Right renal pelvis (tissue), 4 donors: ENCODE measurements at regions not wholly inside any gene's neighbourhood (a gene's known extent, or its start where the extent isn't known, plus 50 kb on each side); places are given as distances from the start of the nearest gene placed in this dataset.
"Not testable (repeated sequence)": the region's sequence is repeated elsewhere in the genome, so short reads cannot be mapped to it uniquely, and the experiment has no call there.

Source experiments
- DNase-seq, 4 donors: peaks; one replicate each; pipeline ENCODE4 v3.0.0-alpha.2; 2013; ENCODE audit warnings: low read depth in 4 of 4, low spot score in 3 of 4, missing footprints in 1 of 4

DNA sequence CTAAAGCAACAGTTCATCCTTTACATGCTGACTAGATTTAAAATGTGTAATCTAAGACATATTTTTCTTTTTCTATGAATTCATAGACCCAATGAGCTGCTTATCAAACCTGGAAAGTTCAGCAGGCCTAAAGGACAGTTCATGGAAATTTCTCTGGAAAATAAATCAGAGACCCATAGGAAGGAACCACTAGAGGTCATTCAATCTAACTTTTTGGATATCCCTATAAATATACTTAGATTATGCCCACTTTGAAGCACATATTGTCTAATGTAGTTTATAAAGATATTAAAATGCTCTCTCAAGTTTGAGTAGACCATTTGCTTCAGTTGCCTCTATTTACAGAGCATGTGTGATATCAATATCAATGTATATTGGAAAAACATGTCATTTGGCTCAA lies 473.0 kb downstream of the FAT4 start:
- no peak for DNase-seq

DNA sequence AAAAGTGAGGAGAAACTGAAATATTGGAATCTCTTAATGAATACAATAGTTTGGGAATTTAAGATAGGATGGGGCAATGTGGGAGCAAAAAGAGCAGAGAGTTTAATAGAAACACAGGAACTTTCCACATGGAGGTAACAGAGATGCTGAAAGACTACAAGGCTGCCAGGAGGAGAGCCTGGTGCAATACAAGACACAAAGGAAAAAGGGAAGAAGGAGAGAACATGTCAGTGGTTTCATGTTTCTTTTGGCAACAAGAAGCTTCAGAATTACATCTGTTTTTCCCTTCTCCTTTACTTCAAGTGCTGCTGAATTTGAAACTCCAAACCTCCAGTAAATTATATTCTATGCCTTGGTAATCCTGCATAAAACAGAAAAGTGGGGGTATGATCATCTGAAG lies 474.3 kb downstream of the FAT4 start:
- no peak for DNase-seq

DNA sequence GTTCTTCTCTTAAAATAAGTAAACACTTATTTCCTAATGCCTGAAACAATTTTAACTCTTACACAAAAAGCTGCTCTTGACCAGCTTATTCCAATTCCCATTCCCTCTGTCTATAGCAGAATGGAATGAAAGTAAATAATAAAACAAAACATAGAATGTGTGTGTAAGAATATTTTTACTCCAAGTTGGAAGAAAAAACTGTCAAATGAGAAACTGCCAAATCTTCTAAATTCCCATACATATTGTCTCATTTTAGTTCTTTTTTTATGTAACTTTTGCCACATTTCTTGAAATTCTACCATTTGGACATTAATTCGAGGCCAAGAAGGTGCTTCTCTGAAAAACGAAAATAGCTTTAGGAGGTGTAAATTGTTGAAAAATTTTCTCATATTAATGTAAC lies 477.1 kb downstream of the FAT4 start:
- DNase-seq = no peak

DNA sequence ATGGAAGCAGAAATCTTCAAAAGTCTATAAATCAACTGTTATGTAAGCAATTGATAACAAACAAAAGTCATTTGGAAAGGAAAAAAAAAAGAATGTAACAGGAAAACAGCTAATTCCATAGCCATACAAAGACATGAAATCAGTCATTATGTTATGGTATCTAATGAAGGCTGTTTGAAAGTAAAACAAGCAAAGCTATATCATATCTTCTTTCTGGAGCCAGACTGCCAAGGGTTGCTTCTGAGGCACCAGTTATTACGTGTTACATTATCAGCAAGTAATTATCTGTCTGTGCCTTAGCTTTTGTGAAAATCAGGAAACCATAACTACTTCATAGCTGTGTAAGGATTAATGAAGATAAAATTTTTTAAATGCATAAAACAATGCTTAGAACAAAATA lies 480.2 kb downstream of the FAT4 start:
- no peak for DNase-seq

DNA sequence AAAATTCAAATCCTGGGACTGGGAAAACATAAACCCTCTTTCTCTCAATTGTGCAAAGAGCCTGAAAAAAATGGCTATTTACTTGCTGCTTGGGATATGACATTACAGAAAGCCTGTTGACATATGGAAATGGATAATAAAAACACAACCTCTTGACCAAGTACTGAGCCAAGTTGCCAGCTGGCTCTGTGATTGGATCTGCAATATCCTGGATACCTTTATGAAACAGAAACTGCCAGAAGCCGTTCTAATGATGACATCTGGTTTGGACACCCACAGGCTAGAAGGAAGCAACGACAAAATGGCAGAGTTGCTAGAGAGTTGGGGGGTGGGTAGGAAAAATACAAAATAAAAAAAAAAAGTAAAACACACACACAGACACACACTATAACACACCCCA lies 481.4 kb downstream of the FAT4 start:
- no peak for DNase-seq

DNA sequence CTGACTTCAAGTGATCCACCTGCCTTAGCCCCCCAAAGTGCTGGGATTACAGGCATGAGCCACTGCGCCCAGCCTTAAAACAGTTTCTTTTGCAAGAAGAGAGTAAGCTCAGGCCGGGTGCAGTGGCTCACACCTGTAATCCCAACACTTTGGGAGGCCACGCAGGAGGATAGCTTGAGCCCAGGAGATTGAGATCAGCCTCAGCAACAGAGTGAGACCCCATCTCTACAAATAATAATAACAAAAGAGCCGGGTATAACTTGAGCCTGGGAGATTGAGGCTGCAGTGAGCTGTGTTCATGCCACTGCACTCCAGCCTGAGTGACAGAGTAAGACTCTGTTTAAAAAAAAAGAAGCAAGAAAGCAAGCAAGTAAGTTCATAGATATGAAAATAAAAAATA lies 482.9 kb downstream of the FAT4 start:
- not testable (repeated sequence) for DNase-seq

DNA sequence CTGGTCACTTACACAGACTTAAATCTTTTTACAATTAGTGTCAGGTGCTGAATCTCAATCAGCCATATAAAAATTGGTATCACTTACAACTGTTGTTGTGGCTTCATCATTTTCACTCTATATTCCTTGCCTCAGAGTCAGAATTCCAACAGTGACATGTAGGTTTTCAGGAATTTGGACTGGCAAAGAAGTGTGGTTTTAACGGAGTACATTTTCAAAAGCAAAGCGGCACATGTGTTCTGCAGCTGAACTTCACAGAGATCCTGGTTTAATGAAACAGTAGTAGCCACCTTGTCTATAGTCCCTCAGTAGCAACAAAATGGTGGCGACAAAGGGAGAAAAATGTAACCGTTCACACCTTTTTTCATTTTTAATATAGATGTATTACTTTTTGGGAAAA lies 486.6 kb downstream of the FAT4 start:
- no peak for DNase-seq

DNA sequence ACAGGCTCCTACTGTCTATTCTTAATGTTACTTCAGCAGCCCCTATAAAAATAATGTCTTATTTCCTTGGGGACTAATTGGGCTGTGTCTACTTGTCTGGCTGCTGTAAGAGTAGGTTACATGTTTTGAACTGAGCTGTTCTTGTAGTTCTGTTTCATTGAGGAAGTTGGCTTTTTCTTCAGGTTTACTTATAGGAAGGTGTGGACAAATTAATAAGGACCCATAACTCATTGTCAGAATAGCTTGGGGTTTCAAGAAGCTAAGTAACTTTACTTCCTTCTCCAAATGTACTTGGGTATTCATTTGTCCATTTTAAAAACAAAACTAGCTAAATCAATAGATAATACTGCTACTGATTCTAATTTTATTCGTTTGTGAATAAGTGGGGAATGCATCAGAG lies 487.2 kb downstream of the FAT4 start:
- DNase-seq = no peak

DNA sequence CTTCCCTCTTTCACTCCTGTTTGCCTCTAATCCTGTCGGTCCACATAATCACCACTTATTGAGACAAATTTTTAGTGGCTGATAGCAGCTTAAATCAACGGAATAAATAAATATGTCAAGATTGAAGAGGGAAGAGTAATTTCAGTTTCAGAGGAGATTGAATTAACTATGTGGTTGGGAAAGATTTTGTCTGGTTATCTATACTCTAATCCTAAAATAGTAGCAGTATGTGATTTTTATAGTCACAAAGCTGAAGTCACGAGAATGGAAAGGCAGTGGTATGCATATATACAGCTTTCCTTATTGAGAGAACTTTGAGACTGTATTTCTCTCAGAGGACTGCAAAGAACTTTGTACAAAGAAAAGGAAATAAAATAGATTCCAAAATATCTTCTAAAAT lies 493.3 kb downstream of the FAT4 start:
- no peak for DNase-seq

DNA sequence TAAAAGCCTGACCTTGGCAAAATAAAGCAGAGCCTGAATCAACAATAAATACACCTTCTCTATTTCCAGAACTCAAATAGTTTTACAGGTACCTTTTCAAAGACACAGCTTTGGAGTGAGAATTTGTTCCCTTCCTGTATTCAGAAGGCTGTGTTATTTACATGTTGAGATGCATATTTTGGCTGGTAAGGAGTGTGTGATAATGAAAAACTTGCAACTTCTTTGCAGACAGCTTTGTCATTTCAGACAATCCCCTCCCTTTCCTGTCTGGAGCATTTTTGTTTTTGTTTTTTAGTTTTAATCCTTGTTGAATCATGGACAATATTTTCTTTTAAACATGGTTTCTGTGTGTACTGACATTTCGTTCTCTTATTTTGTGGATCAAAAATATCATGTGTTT lies 493.8 kb downstream of the FAT4 start:
- DNase-seq = no peak

DNA sequence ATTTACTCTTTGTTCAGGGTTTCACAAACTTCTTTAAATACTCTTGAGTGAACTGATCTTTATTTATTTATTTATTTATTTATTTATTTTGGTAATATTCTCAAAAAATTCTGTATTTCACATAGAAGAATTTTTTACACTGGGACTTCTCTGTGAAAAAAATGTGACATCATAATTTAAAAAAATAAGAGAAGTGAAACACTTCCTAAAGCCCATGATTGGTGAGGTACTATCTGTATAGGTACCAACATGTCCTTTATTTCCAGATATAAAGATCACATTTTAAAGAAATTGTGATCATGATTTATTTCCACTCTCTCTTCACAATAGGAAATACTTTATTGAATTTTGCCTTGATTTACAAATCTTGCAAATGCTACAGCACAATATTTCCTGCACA lies 497.1 kb downstream of the FAT4 start:
- no peak for DNase-seq

DNA sequence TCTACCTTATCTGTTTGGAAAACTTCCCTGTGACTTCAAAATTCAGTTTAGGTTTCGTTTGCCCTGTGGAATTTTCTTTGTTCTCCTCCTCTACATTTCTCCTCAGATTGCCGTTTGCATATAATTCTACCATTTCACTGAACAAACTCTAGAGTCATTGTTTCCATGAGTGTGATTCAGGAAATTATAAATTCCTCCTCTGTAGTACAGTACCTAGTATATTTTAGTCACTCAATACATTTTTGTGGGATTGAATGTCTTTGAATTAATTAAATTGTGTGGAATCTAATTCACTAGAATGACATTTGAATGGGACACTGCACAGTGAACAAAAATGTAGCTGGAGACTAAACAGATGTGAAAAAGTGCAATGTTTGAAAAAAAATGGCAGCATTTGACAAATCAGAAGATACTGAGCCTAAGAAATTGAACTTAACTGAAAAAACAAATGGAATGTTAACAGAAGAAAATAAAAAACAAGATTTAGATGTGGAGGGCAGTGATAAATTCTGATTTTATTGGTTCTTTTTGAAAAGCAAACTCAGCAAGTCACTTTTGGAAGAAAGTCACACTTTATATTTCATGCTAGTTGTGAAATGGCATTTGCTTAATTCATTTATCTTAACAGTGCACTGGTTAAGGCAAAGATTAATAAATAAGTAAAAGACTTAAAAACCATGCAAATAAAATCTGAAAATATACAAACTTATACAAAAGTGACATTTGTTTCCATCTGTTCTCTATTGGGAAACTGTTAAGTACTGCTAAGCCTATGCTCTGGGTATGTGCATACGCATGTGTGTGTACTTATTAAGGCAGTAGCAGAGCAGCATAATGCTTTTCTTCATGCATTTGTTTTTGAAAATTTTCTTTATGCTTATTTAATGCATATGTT lies 512.3 kb downstream of the FAT4 start:
- peak in 2 of 4 donors; percentile 29 to 30 for DNase-seq

DNA sequence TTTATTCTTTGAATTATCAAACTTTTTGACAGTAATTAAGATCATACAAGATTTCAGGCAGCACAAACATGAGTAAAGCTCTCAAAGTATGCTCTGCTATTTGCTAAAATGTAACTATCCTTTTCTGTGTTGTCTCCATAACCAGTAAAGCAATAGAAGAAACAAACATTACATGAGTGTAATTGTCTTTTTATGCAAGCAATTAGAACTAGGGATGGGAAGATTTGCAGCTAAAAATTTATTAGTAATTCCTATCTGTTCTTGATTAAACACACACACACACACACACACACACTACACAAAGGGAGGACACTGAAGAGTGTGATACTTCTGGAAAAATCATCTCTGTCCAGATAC lies 512.9 kb downstream of the FAT4 start:
- no peak for DNase-seq

DNA sequence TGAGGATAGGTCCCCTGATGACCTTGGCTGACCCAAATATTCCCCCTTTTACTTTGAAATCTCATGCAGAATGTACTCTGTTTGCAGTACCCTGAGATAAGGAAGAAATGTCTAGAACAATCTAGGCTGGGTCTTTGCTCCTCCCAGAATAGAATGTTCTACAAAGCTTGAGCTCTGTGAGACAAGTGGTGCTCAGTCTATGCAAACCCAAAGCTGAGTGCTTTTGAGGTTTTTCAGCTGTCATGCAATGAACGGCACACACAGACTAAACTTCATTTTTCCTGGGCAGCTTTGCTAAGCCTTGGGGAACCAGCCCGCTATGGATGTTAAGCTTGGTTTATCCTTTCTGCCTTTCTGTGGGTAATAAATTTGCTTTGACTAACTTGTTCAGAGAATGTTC lies 513.6 kb downstream of the FAT4 start:
- no peak for DNase-seq

DNA sequence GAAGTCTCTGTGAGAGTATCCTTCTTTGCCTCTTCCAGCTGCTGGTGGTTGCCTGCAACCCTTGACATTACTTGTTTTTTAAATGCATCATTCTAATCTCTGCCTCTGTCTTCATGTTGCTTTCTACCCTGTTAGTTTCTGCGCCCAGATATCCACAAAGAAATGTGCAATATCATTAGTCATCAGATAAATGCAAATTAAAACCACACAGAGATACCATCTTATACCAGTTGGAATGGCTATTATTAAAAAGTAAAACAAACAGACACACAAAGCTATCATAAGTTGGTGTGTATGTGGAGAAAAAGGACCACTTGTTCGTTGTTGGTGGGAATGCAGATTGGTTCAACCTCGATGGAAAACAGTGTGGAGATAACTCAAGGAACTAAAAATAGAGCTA lies 517.4 kb downstream of the FAT4 start:
- no peak for DNase-seq

DNA sequence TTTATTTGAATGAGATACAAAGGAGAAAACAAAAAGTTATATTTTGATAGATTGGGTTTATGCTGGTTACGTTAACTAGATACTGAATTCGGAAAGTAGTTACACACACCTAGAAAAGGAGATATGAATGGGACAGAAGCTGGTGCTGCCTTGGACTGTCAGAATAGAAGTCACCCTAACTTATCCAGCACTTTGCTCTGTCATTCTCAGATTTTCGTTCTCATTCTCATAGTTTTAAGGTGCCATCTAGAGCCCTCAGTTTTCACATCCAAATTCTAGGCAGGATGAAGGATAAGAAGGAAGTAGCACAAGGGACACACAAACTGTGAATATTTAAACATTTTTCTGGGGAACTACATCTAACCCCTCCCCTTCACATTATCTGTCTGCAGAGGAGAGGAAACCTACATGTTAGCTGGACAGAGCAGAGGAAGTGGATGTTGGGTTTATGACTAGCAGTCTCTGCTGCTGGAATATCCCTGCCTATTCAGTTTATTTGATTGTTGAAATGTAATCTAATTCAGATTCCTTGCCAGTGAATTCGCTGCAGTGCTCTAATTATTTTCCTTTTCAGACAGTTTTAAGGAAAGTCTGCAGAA lies 521.9 kb downstream of the FAT4 start:
- DNase-seq = no peak

DNA sequence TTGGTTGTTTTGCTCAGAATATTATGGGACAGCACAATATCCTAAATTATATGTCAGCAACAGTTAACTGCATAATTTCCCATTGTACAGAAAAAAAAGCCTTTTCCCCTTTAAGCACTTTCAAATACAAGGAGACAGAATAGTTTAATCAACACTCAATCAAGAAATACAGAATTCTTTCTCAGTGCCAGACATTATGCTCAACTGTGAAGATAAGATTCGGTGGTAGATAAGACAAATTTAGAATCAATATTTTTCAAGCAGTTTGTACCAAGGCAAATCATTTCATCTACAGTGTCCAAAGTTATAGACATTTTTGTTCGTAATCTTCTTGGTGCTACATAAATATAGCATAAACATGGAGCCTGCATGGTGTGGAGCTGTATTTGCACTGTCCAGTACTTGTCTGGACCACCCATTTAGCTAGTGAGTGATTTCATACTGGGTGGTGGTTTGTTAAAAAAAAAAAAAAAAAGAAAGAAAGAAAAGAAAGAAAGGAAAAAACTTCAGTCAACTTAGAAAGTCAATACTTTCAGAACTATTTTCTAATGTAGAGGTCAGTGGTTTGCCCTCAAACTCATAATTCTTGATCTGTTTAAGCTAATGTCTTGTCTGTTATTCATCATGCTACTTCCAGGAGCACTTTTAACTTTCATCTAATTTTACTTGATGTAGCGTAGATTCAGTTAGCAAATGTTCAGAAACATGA lies 522.9 kb downstream of the FAT4 start:
- no peak for DNase-seq

DNA sequence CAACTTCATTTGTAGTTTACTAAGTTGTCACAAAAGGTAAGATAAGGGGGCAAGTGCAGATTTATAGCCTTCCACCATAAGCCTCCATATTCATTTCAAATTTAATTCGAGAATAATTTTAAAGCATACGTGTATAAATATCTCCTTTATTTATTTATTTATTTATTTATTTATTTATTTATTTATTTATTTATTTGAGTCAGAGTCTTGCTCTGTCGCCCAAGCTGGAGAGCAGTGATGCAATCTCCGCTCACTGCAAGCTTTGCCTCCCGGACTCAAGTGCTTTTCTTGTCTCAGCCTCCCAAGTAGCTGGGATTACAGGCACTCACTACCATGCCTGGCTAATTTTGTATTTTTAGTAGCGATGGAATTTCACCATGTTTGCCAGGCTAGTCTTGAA lies 523.4 kb downstream of the FAT4 start:
- no peak for DNase-seq

DNA sequence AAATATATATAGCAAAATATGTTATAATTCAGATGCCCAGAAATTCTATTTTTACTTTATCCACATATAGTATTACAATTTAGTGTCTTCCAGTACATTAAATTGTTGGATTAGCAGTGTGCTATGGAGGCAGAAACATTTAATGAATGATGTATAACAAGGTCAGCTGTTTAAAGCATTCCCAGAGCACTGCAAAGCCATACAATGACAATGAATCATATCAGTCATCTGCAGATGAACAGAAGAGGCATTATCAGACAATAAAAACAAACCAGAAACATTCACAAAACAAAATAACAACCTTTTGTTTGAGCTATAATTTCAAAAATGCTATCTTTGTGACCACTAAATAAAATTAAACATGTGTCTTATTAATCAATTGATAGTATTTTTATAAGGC lies 524.2 kb downstream of the FAT4 start:
- no peak for DNase-seq

DNA sequence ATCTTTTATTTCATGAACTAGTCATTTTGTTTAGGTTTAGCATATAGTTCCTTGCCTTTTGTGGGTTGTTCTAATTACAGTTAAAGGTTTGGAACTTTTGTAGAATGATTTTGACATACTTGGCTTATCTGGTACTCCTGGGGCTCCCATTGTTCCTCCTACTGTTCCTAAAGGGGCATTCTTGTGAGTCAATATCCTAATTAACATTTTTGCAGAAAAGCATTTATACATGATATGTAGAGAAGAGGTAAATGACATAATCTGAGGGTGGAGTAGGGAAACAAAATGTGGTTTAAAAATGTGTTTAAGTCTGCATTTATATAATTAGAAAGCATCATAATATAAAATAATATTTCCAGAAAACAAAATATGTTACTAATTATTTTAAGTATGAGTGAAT lies 529.2 kb downstream of the FAT4 start:
- DNase-seq = no peak

DNA sequence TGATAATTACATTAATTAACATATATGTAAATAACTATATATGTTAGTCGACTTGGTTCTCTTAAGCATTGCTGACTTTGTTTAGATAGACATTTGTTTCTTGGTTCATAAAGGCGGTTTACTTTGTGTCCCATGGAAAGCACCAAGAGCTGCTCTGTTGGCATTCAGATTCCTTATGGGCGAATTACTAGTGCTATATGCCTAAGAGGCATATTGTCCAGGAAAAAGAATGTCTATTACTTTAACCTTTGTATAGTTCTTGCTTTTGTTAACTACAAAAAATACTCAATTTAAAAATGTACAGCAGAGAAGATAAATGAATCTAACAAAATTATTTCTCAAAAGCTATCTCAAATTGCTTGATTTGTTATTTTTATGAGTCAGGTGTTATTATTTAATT lies 532.8 kb downstream of the FAT4 start:
- no peak for DNase-seq

DNA sequence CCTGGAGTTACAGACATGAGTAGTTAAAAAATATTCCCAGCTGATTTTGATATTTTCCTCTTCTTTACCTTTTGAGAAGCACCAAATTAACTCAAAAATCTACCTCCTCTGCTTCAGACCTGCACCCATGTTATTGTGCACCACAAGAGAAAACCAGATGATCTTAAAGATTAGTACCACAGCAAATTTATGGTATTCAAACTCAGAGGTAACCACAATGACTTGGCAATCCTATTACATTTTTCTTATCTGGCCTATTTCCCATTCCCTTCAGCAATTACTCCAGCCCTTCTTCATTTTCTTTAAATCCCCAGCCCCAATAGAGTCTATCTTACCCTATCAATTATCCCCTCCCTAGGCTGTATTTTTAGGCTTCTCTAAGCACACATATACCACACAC lies 535.1 kb downstream of the FAT4 start:
- no peak for DNase-seq
